ENCODE measurements at regions not wholly inside any gene's neighbourhood (a gene's known extent, or its start where the extent isn't known, plus 50 kb on each side); places are given as distances from the start of the nearest gene placed in this dataset.
"Not testable (repeated sequence)": the region's sequence is repeated elsewhere in the genome, so short reads cannot be mapped to it uniquely, and the experiment has no call there.

- no peaks in the 10 kb centered on the region for H3K27me3 Mint-ChIP-seq
- H3K4me1 Mint-ChIP-seq = no peaks in the 10 kb centered on the region
- no peak overlapping the region for H3K4me3 Mint-ChIP-seq
- intact Hi-C loops (cut with micrococcal nuclease) = no loop called here
- H3K27ac Mint-ChIP-seq = no peak overlapping the region
- peaks cover 17% of the 10 kb centered on the region for H3K9me3 Mint-ChIP-seq
- no peaks in the 10 kb centered on the region for H3K36me3 Mint-ChIP-seq (ENCODE audit: low read depth)
- no peak for DNase-seq
Measured at GRCh38 chr17:22511431-22511830, 819.1 kb downstream of the KCNJ18 start.

GRCh38 chr17:22512057-22512456 is 819.7 kb downstream of the KCNJ18 start:
- Mint-ChIP-seq H3K4me3 (no peak overlapping the region), H3K27ac (no peak overlapping the region), H3K36me3 (ENCODE audit: low read depth) (no peaks in the 10 kb centered on the region), H3K9me3 (peaks cover 17% of the 10 kb centered on the region), H3K27me3 (no peaks in the 10 kb centered on the region), H3K4me1 (no peaks in the 10 kb centered on the region)
- DNase-seq = no peak
- intact Hi-C loops (cut with micrococcal nuclease) = no loop called here

GRCh38 chr17:22512506-22512905 is 820.2 kb downstream of the KCNJ18 start:
- Mint-ChIP-seq H3K4me1 (no peaks in the 10 kb centered on the region), H3K27me3 (no peaks in the 10 kb centered on the region), H3K9me3 (peaks cover 17% of the 10 kb centered on the region)

GRCh38 chr17:22512997-22513538 is 820.7 kb downstream of the KCNJ18 start:
- no peak overlapping the region for H3K4me3 Mint-ChIP-seq
- no peak for DNase-seq
- peaks cover 17% of the 10 kb centered on the region for H3K9me3 Mint-ChIP-seq
- H3K36me3 Mint-ChIP-seq (ENCODE audit: low read depth) = no peaks in the 10 kb centered on the region
- H3K4me1 Mint-ChIP-seq = no peaks in the 10 kb centered on the region
- H3K27ac Mint-ChIP-seq = no peak overlapping the region
- no peaks in the 10 kb centered on the region for H3K27me3 Mint-ChIP-seq
- intact Hi-C loops (cut with micrococcal nuclease) = no loop called here

More at GRCh38 chr17:22512506-22512905, 820.2 kb downstream of the KCNJ18 start:
- Mint-ChIP-seq H3K4me3 (no peak overlapping the region), H3K27ac (no peak overlapping the region), H3K36me3 (ENCODE audit: low read depth) (no peaks in the 10 kb centered on the region)
- DNase-seq = no peak
- intact Hi-C loops (cut with micrococcal nuclease) = no loop called here

GRCh38 chr17:22514315-22514714 is 822.0 kb downstream of the KCNJ18 start:
- no peak overlapping the region for H3K4me3 Mint-ChIP-seq
- intact Hi-C loops (cut with micrococcal nuclease) = no loop called here
- peaks cover 14% of the 10 kb centered on the region for H3K9me3 Mint-ChIP-seq
- no peaks in the 10 kb centered on the region for H3K4me1 Mint-ChIP-seq
- H3K27ac Mint-ChIP-seq = no peak overlapping the region
- H3K36me3 Mint-ChIP-seq (ENCODE audit: low read depth) = no peaks in the 10 kb centered on the region
- no peak for DNase-seq
- no peaks in the 10 kb centered on the region for H3K27me3 Mint-ChIP-seq

- no peak overlapping the region for H3K27ac Mint-ChIP-seq
- intact Hi-C loops (cut with micrococcal nuclease) = no loop called here
- H3K4me3 Mint-ChIP-seq = no peak overlapping the region
- H3K27me3 Mint-ChIP-seq = no peaks in the 10 kb centered on the region
- no peak for DNase-seq
- H3K9me3 Mint-ChIP-seq = peaks cover 13% of the 10 kb centered on the region
- no peaks in the 10 kb centered on the region for H3K36me3 Mint-ChIP-seq (ENCODE audit: low read depth)
- H3K4me1 Mint-ChIP-seq = no peaks in the 10 kb centered on the region
Measured at GRCh38 chr17:22514767-22515320, 822.5 kb downstream of the KCNJ18 start.

- Mint-ChIP-seq H3K36me3 (ENCODE audit: low read depth) (no peaks in the 10 kb centered on the region), H3K27ac (no peak overlapping the region), H3K9me3 (peaks cover 6% of the 10 kb centered on the region), H3K4me3 (no peak overlapping the region), H3K4me1 (no peaks in the 10 kb centered on the region), H3K27me3 (no peaks in the 10 kb centered on the region)
- intact Hi-C loops (cut with micrococcal nuclease) = no loop called here
- DNase-seq = no peak
Measured at GRCh38 chr17:22515599-22515998, 823.3 kb downstream of the KCNJ18 start.

GRCh38 chr17:22516861-22517636 is 824.7 kb downstream of the KCNJ18 start:
- H3K27me3 Mint-ChIP-seq = no peaks in the 10 kb centered on the region
- H3K9me3 Mint-ChIP-seq = peaks cover 1% of the 10 kb centered on the region
- no peaks in the 10 kb centered on the region for H3K36me3 Mint-ChIP-seq (ENCODE audit: low read depth)
- no peak for DNase-seq
- no peak overlapping the region for H3K27ac Mint-ChIP-seq
- intact Hi-C loops (cut with micrococcal nuclease) = no loop called here
- H3K4me1 Mint-ChIP-seq = no peaks in the 10 kb centered on the region
- H3K4me3 Mint-ChIP-seq = no peak overlapping the region

- no peaks in the 10 kb centered on the region for H3K36me3 Mint-ChIP-seq (ENCODE audit: low read depth)
- H3K27me3 Mint-ChIP-seq = no peaks in the 10 kb centered on the region
- H3K4me3 Mint-ChIP-seq = no peak overlapping the region
- no peak for DNase-seq
- no peaks in the 10 kb centered on the region for H3K9me3 Mint-ChIP-seq
- H3K27ac Mint-ChIP-seq = no peak overlapping the region
- H3K4me1 Mint-ChIP-seq = no peaks in the 10 kb centered on the region
- intact Hi-C loops (cut with micrococcal nuclease) = no loop called here
Measured at GRCh38 chr17:22517716-22518115, 825.4 kb downstream of the KCNJ18 start.

- intact Hi-C loops (cut with micrococcal nuclease) = no loop called here
- H3K27ac Mint-ChIP-seq = no peak overlapping the region
- H3K4me1 Mint-ChIP-seq = no peaks in the 10 kb centered on the region
- no peak for DNase-seq
- no peak overlapping the region for H3K4me3 Mint-ChIP-seq
- H3K36me3 Mint-ChIP-seq (ENCODE audit: low read depth) = no peaks in the 10 kb centered on the region
- H3K27me3 Mint-ChIP-seq = no peaks in the 10 kb centered on the region
- no peaks in the 10 kb centered on the region for H3K9me3 Mint-ChIP-seq
Measured at GRCh38 chr17:22518185-22518584, 825.9 kb downstream of the KCNJ18 start.

- H3K9me3 Mint-ChIP-seq; H3K4me1 Mint-ChIP-seq; intact Hi-C loops (cut with micrococcal nuclease); H3K36me3 Mint-ChIP-seq (ENCODE audit: low read depth); H3K27ac Mint-ChIP-seq; H3K27me3 Mint-ChIP-seq; DNase-seq; H3K4me3 Mint-ChIP-seq: not testable (repeated sequence)
Measured at GRCh38 chr17:22548873-22549272, 856.5 kb downstream of the KCNJ18 start.

- intact Hi-C loops (cut with micrococcal nuclease); H3K27ac Mint-ChIP-seq; H3K4me1 Mint-ChIP-seq; H3K9me3 Mint-ChIP-seq; DNase-seq; H3K4me3 Mint-ChIP-seq; H3K27me3 Mint-ChIP-seq; H3K36me3 Mint-ChIP-seq (ENCODE audit: low read depth): not testable (repeated sequence)
Measured at GRCh38 chr17:22551695-22552415, 859.5 kb downstream of the KCNJ18 start.

- Mint-ChIP-seq H3K4me1 (no peaks in the 10 kb centered on the region), H3K9me3 (peaks cover 24% of the 10 kb centered on the region), H3K27ac (no peak overlapping the region), H3K36me3 (ENCODE audit: low read depth) (no peaks in the 10 kb centered on the region), H3K27me3 (no peaks in the 10 kb centered on the region), H3K4me3 (no peak overlapping the region)
- intact Hi-C loops (cut with micrococcal nuclease) = no loop called here
- DNase-seq = no peak
Measured at GRCh38 chr17:22569459-22570143, 877.3 kb downstream of the KCNJ18 start.

Data from activated CD4-positive, alpha-beta T cell treated with anti-CD3 and anti-CD28 coated beads, Interleukin-2, amount 10 ng/mL, durations not matched to agents 24 days and 14 days (primary cell).